Caco-2 (cell line): ENCODE measurements at regions not wholly inside any gene's neighbourhood (a gene's known extent, or its start where the extent isn't known, plus 50 kb on each side); places are given as distances from the start of the nearest gene placed in this dataset.

Experiments used
- BruUV-seq: library from RNA; stranded (reverse); fragments of 400-500 nt; replicated peaks from 2 replicates; lab custom pipeline; 2021; lab: Mats Ljungman, UMichigan
- CTCF ChIA-PET: fragments of 300-600 bp; sonication (Branson Sonifier 250); formaldehyde crosslinking; loops from one replicate; lab custom pipeline; 2022; ENCODE audit warnings: antibody characterized with exemption; lab: Charles Lee
- POLR2A ChIA-PET: fragments of 300-600 bp; sonication (Branson Sonifier 250); formaldehyde crosslinking; loops from one replicate; lab custom pipeline; 2022; ENCODE audit warnings: antibody characterized with exemption; lab: Charles Lee
- DNase-seq, 2 experiments: peaks; one replicate each; pipeline versions ENCODE4 v3.0.0 to v3.0.0-alpha.2; 2020 to 2022
- H3K27me3 ChIP-seq: replicated peaks from 2 replicates; pipeline ENCODE4 v1.6.0; 2011; ENCODE audit warnings: low read length; ENCODE audit not compliant: control insufficient read depth, insufficient read depth
- H3K36me3 ChIP-seq: 2 replicates; pipeline ENCODE4 v1.5.1; 2011; ENCODE audit warnings: low read length; ENCODE audit not compliant: control insufficient read depth, insufficient read depth
- H3K4me1 ChIP-seq: fragments of 250-450 bp; sonication (Bioruptor Pico); 2 replicates; pipeline ENCODE4 v1.5.1; 2020; ENCODE audit warnings: mild to moderate bottlenecking
- H3K4me3 ChIP-seq: 2 replicates; pipeline ENCODE4 v1.5.1; 2011; ENCODE audit warnings: low read depth, mild to moderate bottlenecking, control low read depth, low read length
- H3K9me3 ChIP-seq: fragments of 250-450 bp; sonication (Bioruptor Pico); 2 replicates; pipeline ENCODE4 v1.5.1; 2020; ENCODE audit warnings: mild to moderate bottlenecking, moderate library complexity
- H3K27ac Mint-ChIP-seq: one replicate; pipeline ENCODE4 v1.8.0; 2022; ENCODE audit warnings: mixed read lengths; ENCODE audit not compliant: unreplicated experiment
- H3K27me3 Mint-ChIP-seq: one replicate; pipeline ENCODE4 v1.8.0; 2022; ENCODE audit warnings: mixed read lengths; ENCODE audit not compliant: insufficient read depth, unreplicated experiment
- H3K36me3 Mint-ChIP-seq: one replicate; pipeline ENCODE4 v1.8.0; 2022; ENCODE audit warnings: mild to moderate bottlenecking, mixed read lengths; ENCODE audit not compliant: insufficient read depth, unreplicated experiment
- H3K4me1 Mint-ChIP-seq: one replicate; pipeline ENCODE4 v1.8.0; 2022; ENCODE audit warnings: low read depth, mixed read lengths; ENCODE audit not compliant: unreplicated experiment
- H3K4me3 Mint-ChIP-seq: one replicate; pipeline ENCODE4 v1.8.0; 2022; ENCODE audit warnings: mild to moderate bottlenecking, moderate library complexity, mixed read lengths; ENCODE audit not compliant: unreplicated experiment
- H3K9me3 Mint-ChIP-seq: one replicate; pipeline ENCODE4 v1.8.0; 2022; ENCODE audit warnings: mixed read lengths; ENCODE audit not compliant: unreplicated experiment
- intact Hi-C: fragments of 100-400 bp; cut with micrococcal nuclease; formaldehyde crosslinking; loops from one replicate; pipeline ENCODE4 v1.10.0; 2022; ENCODE audit not compliant: unreplicated experiment
- TF ChIP-seq, protein P1 (sequence below), 2 experiments: fragments of 200-600 bp in 1 of 2; IDR thresholded peaks; 1 replicate in 1 of 2; 2 replicates in 1 of 2; pipeline versions ENCODE4 v1.5.1 to v1.8.0; 2011 to 2022; ENCODE audit warnings: antibody characterized with exemption in 1 of 2, control low read depth in 1 of 2, inconsistent platforms in 1 of 2, low read depth in 1 of 2, low read length in 1 of 2, mild to moderate bottlenecking in 1 of 2, moderate library complexity in 1 of 2; ENCODE audit not compliant: insufficient read depth in 1 of 2, severe bottlenecking in 1 of 2, unreplicated experiment in 1 of 2

DNA sequence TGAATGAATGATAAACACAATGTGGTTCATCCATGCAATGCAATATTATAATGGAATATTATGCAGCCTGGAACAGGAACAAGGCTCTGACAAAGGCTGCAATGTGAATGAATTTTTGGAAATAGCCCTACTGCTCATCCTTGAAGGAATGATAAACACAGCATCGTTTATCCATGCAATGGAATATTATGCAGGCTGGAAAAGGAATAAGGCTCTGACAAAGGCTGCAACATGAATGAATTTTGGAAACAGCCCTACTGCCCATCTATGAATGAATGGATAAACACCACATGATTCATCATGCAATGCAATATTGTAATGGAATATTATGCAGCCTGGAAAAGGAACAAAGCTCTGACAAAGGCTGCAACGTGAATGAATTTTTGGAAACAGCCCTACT lies 159.4 kb downstream of the CRLF2 start:
- H3K27ac Mint-ChIP-seq = no peak overlapping the region
- intact Hi-C loops = no loop called here
- peaks cover 15% of the 10 kb centered on the region for H3K9me3 ChIP-seq
- no peak overlapping the region for H3K4me3 Mint-ChIP-seq
- no peaks in the 10 kb centered on the region for H3K27me3 Mint-ChIP-seq
- no TSS peak for BruUV-seq
- no peaks in the 10 kb centered on the region for H3K36me3 Mint-ChIP-seq
- H3K4me1 Mint-ChIP-seq = no peaks in the 10 kb centered on the region
- H3K27me3 ChIP-seq = no peaks in the 10 kb centered on the region
- POLR2A ChIA-PET = no interaction called here
- H3K4me1 ChIP-seq = no peaks in the 10 kb centered on the region
- no peak for DNase-seq
- peaks cover 7% of the 10 kb centered on the region for H3K9me3 Mint-ChIP-seq
- CTCF ChIA-PET = no interaction called here
- H3K36me3 ChIP-seq = no peaks in the 10 kb centered on the region
- H3K4me3 ChIP-seq = no peak overlapping the region
- TF ChIP-seq, protein P1, sequence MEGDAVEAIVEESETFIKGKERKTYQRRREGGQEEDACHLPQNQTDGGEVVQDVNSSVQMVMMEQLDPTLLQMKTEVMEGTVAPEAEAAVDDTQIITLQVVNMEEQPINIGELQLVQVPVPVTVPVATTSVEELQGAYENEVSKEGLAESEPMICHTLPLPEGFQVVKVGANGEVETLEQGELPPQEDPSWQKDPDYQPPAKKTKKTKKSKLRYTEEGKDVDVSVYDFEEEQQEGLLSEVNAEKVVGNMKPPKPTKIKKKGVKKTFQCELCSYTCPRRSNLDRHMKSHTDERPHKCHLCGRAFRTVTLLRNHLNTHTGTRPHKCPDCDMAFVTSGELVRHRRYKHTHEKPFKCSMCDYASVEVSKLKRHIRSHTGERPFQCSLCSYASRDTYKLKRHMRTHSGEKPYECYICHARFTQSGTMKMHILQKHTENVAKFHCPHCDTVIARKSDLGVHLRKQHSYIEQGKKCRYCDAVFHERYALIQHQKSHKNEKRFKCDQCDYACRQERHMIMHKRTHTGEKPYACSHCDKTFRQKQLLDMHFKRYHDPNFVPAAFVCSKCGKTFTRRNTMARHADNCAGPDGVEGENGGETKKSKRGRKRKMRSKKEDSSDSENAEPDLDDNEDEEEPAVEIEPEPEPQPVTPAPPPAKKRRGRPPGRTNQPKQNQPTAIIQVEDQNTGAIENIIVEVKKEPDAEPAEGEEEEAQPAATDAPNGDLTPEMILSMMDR (IDR thresholded peaks at IDR 0.05; ENCODE audit: insufficient read depth in 1 of 2, low read depth in 1 of 2, low read length in 1 of 2, severe bottlenecking in 1 of 2, unreplicated experiment in 1 of 2) = no peak

DNA sequence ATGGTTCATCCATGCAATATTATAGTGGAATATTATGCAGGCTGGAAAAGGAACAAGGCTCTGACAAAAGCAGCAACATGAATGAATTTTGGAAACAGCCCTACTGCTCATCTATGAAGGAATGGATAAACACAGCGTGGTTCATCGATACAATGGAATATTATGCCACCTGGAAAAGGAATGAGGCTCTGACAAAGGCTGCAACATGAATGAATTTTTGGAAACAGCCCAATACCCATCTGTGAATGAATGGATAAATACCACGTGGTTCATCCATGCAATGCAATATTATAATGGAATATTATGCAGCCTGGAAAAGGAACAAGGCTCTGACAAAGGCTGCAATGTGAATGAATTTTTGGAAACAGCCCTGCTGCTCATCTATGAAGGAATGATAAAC lies 160.4 kb downstream of the CRLF2 start:
- Mint-ChIP-seq H3K27ac (no peak overlapping the region), H3K27me3 (no peaks in the 10 kb centered on the region), H3K4me1 (no peaks in the 10 kb centered on the region), H3K36me3 (no peaks in the 10 kb centered on the region), H3K4me3 (no peak overlapping the region), H3K9me3 (peaks cover 17% of the 10 kb centered on the region)
- TF ChIP-seq, protein P1 (IDR thresholded peaks at IDR 0.05; ENCODE audit: insufficient read depth in 1 of 2, low read depth in 1 of 2, low read length in 1 of 2, severe bottlenecking in 1 of 2, unreplicated experiment in 1 of 2) = no peak
- Histone ChIP-seq H3K4me3 (no peak overlapping the region), H3K4me1 (no peaks in the 10 kb centered on the region), H3K36me3 (no peaks in the 10 kb centered on the region), H3K9me3 (peaks cover 15% of the 10 kb centered on the region), H3K27me3 (no peaks in the 10 kb centered on the region)
- ChIA-PET CTCF (no interaction called here), POLR2A (no interaction called here)
- no peak for DNase-seq
- intact Hi-C loops = no loop called here
- no TSS peak for BruUV-seq

DNA sequence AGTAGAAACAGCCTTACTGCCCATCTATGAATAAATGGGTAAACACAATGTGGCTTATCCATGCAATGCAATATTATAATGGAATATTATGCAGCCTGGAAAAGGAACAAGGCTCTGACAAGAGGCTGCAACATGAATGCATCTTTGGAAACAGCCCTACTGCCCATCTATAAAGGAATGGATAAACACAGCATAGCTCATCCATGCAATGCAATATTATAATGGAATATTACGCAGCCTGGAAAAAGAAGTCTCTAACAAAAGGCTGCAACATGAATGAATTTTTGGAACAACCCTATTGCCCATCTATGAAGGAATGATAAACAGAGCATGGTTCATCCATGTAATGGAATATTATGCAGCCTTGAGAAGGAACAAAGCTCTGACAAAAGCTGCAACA lies 161.0 kb downstream of the CRLF2 start:
- Mint-ChIP-seq H3K36me3 (no peaks in the 10 kb centered on the region), H3K4me3 (no peak overlapping the region), H3K27me3 (no peaks in the 10 kb centered on the region), H3K9me3 (peaks cover 23% of the 10 kb centered on the region), H3K27ac (no peak overlapping the region), H3K4me1 (no peaks in the 10 kb centered on the region)
- Histone ChIP-seq H3K36me3 (no peaks in the 10 kb centered on the region), H3K27me3 (no peaks in the 10 kb centered on the region), H3K4me3 (no peak overlapping the region), H3K9me3 (peaks cover 15% of the 10 kb centered on the region), H3K4me1 (no peaks in the 10 kb centered on the region)
- intact Hi-C loops = no loop called here
- DNase-seq = no peak
- BruUV-seq = no TSS peak
- ChIA-PET POLR2A (no interaction called here), CTCF (no interaction called here)
- TF ChIP-seq, protein P1 (IDR thresholded peaks at IDR 0.05; ENCODE audit: insufficient read depth in 1 of 2, low read depth in 1 of 2, low read length in 1 of 2, severe bottlenecking in 1 of 2, unreplicated experiment in 1 of 2) = no peak
